ENCODE measurements at regions not wholly inside any gene's neighbourhood (a gene's known extent, or its start where the extent isn't known, plus 50 kb on each side); places are given as distances from the start of the nearest gene placed in this dataset.

DNA sequence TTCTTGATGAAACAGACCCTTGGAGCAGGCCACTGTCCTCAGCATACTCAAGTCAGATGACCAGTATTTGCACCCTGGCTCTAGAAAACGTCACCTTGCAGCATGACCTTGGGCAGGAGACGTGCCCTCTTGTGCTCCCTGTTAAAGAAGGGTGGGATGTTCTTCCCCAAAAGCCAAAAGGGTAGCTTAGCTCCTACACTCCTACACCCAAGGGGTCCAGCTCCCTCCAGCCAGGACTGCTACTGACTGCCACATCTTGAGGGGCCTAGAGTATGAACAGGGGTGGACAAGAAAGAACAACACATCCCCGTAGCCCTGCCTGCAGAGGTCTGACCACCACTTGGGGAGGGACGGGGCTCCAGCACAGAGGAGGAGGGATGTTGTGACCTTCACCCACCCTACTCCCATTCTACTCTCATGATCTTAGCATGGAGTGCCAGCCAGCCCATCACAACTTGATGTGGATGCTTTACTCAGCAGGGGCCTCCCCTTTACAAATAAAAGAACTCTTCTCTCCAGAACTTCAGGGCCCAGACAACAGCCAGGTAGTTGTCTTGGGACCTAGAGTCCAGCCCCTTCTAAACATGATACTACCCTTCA lies 165.3 kb upstream of the ZMIZ1 start:
- TF ChIP-seq, protein P1, sequence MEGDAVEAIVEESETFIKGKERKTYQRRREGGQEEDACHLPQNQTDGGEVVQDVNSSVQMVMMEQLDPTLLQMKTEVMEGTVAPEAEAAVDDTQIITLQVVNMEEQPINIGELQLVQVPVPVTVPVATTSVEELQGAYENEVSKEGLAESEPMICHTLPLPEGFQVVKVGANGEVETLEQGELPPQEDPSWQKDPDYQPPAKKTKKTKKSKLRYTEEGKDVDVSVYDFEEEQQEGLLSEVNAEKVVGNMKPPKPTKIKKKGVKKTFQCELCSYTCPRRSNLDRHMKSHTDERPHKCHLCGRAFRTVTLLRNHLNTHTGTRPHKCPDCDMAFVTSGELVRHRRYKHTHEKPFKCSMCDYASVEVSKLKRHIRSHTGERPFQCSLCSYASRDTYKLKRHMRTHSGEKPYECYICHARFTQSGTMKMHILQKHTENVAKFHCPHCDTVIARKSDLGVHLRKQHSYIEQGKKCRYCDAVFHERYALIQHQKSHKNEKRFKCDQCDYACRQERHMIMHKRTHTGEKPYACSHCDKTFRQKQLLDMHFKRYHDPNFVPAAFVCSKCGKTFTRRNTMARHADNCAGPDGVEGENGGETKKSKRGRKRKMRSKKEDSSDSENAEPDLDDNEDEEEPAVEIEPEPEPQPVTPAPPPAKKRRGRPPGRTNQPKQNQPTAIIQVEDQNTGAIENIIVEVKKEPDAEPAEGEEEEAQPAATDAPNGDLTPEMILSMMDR (IDR thresholded peaks at IDR 0.05; ENCODE audit: poor library complexity, severe bottlenecking), result no peak
- H3K27ac ChIP-seq (ENCODE audit: poor library complexity, severe bottlenecking), result no peak overlapping the region
- H3K36me3 ChIP-seq (ENCODE audit: low read depth), result no peaks in the 10 kb centered on the region
- no peak for ATAC-seq (ENCODE audit: low read depth)
- DNase-seq (ENCODE audit: low spot score), result peak; percentile 27
- no peaks in the 10 kb centered on the region for H3K9me3 ChIP-seq (ENCODE audit: severe bottlenecking)
- H3K4me3 ChIP-seq (ENCODE audit: severe bottlenecking), result no peak overlapping the region
- H3K27me3 ChIP-seq (ENCODE audit: insufficient read depth, poor library complexity, severe bottlenecking), result no peaks in the 10 kb centered on the region
- no peaks in the 10 kb centered on the region for H3K4me1 ChIP-seq (ENCODE audit: insufficient read depth, poor library complexity, severe bottlenecking)

DNA sequence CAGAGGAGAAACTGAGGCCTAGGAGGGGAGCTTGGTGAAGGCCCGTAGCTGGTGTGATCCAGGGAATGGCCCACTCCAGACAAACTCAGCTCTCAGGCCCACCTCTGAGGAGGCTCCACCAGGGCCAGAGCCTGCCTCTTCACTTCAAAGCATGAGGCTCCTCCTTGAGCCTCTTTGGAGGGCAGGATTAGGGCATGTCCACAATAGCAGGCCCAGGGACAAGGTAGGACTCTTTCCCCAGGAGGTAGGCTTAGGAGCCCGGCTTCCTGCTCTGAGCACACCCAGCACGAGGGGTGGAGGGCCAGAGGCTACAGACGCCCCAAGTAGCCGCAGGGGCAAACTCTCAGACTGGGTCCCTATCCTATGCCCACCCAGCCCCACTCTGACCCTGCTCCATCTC lies 164.6 kb upstream of the ZMIZ1 start:
- no peaks in the 10 kb centered on the region for H3K36me3 ChIP-seq (ENCODE audit: low read depth)
- H3K4me3 ChIP-seq (ENCODE audit: severe bottlenecking), result no peak overlapping the region
- H3K4me1 ChIP-seq (ENCODE audit: insufficient read depth, poor library complexity, severe bottlenecking), result no peaks in the 10 kb centered on the region
- no peaks in the 10 kb centered on the region for H3K27me3 ChIP-seq (ENCODE audit: insufficient read depth, poor library complexity, severe bottlenecking)
- TF ChIP-seq, protein P1 (IDR thresholded peaks at IDR 0.05; ENCODE audit: poor library complexity, severe bottlenecking), result no peak
- no peaks in the 10 kb centered on the region for H3K9me3 ChIP-seq (ENCODE audit: severe bottlenecking)
- H3K27ac ChIP-seq (ENCODE audit: poor library complexity, severe bottlenecking), result no peak overlapping the region
- peak; percentile 27 for DNase-seq (ENCODE audit: low spot score)
- no peak for ATAC-seq (ENCODE audit: low read depth)

DNA sequence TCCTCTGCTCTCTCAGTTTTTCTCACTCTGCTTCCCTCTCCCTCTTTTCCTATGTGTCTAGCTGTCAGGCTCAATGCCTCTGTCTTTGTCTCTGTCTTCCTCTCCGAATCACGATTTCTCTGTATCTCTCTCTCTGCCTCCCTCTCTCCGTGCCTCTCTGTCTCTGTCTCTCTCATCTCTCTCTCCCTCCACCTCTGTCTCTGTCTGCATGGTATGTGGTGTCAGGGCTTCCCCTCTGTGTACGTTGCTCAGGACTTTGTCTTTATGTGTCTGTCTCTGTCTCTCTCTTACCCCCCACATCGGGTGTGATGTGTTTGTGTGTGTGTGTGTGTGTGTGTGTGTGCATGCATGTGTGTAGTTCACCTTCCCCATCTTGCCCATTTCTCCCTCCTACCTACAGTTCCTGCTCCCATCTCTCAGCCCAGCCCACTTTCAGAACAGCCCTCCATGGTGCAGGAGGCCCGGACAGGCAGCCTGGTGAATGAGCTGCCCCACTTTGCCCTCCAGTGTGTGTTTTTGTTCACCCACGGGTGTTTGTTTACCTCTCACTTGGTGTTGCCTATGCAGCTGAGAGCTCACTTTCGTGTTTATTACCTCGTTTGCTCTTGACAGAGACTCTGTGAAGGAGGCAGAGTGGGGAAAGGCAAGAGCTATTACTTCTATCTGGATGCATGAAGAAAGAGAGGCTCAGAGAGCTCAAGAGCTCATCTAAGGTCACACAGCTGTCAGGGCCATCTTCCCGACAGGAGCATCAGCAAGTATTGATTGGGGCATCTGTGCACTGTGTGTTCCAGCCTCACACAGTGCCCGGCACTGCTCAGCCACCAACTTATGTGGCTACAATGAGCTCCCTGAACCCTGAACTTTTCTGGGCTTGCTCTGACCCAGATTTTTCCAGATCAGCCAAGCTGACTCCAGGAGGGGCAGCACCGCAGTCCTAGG lies 163.5 kb upstream of the ZMIZ1 start:
- H3K27ac ChIP-seq (ENCODE audit: poor library complexity, severe bottlenecking), result no peak overlapping the region
- no peak overlapping the region for H3K4me3 ChIP-seq (ENCODE audit: severe bottlenecking)
- no peaks in the 10 kb centered on the region for H3K9me3 ChIP-seq (ENCODE audit: severe bottlenecking)
- ATAC-seq (ENCODE audit: low read depth) (no peak), DNase-seq (ENCODE audit: low spot score) (peak; percentile 19)
- TF ChIP-seq, protein P1 (IDR thresholded peaks at IDR 0.05; ENCODE audit: poor library complexity, severe bottlenecking), result no peak
- no peaks in the 10 kb centered on the region for H3K27me3 ChIP-seq (ENCODE audit: insufficient read depth, poor library complexity, severe bottlenecking)
- no peaks in the 10 kb centered on the region for H3K4me1 ChIP-seq (ENCODE audit: insufficient read depth, poor library complexity, severe bottlenecking)
- no peaks in the 10 kb centered on the region for H3K36me3 ChIP-seq (ENCODE audit: low read depth)

DNA sequence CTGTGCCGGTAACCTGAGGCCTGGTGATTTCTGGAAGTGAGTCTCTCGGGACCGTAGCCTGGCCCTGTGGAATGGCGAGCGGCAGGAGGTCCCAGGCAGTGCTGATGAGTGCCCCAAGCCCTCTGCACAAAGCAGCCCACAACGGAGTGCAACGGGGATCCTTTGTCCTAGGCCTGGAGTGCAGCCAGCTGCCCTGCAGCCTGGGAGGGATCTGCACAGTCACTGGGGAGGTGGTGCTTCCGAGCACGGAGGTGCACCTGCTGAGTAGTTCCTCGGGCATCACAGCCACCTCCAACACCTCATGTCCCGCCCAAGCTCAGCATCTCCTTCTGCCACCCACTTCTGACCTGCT lies 162.8 kb upstream of the ZMIZ1 start:
- Histone ChIP-seq H3K27me3 (ENCODE audit: insufficient read depth, poor library complexity, severe bottlenecking) (no peaks in the 10 kb centered on the region), H3K4me3 (ENCODE audit: severe bottlenecking) (no peak overlapping the region), H3K9me3 (ENCODE audit: severe bottlenecking) (no peaks in the 10 kb centered on the region), H3K27ac (ENCODE audit: poor library complexity, severe bottlenecking) (no peak overlapping the region), H3K36me3 (ENCODE audit: low read depth) (no peaks in the 10 kb centered on the region), H3K4me1 (ENCODE audit: insufficient read depth, poor library complexity, severe bottlenecking) (no peaks in the 10 kb centered on the region)
- TF ChIP-seq, protein P1 (IDR thresholded peaks at IDR 0.05; ENCODE audit: poor library complexity, severe bottlenecking), result no peak
- DNase-seq (ENCODE audit: low spot score) (peak; percentile 40), ATAC-seq (ENCODE audit: low read depth) (no peak)
